ENCODE measurements at regions not wholly inside any gene's neighbourhood (a gene's known extent, or its start where the extent isn't known, plus 50 kb on each side); places are given as distances from the start of the nearest gene placed in this dataset.

GRCh38 chr2:16718576-16719484 lies 53.2 kb upstream of the CYRIA start:
- DNase-seq: no peak

- peak; percentile 95 to 96 for DNase-seq
These were observed 51.8 kb upstream of the CYRIA start for GRCh38 chr2:16717477-16717876.

- DNase-seq: no peak
These were observed 51.3 kb upstream of the CYRIA start for GRCh38 chr2:16716944-16717343.

GRCh38 chr2:16716024-16716423 lies 50.4 kb upstream of the CYRIA start:
- DNase-seq: peak; percentile 84 to 91
